OCI-LY1 (cell line): ENCODE measurements at regions not wholly inside any gene's neighbourhood (a gene's known extent, or its start where the extent isn't known, plus 50 kb on each side); places are given as distances from the start of the nearest gene placed in this dataset.

ENCODE experiments used
- H2AFZ ChIP-seq: fragments of 200-600 bp; sonication (generic), shearing (Covaris generic); 2 replicates; pipeline ENCODE4 v1.6.0; 2014; ENCODE audit warnings: antibody characterized with exemption, mild to moderate bottlenecking, low read length
- H3F3A ChIP-seq: fragments of 200-600 bp; sonication (generic), shearing (Covaris generic); 2 replicates; pipeline ENCODE4 v1.6.0; 2014; ENCODE audit warnings: mild to moderate bottlenecking, antibody characterized with exemption, low read length, moderate library complexity; ENCODE audit not compliant: insufficient read depth
- H3K27ac ChIP-seq: fragments of 200-600 bp; sonication (generic); 2 replicates; pipeline ENCODE4 v1.5.1; 2014; ENCODE audit warnings: low read length, mixed run types, mild to moderate bottlenecking, low read depth; ENCODE audit not compliant: poor library complexity, severe bottlenecking
- H3K27me3 ChIP-seq: fragments of 200-600 bp; sonication (generic); 2 replicates; pipeline ENCODE4 v1.6.0; 2014; ENCODE audit warnings: antibody characterized with exemption, mild to moderate bottlenecking, low read length, moderate library complexity; ENCODE audit not compliant: insufficient read depth
- H3K36me3 ChIP-seq: fragments of 200-600 bp; sonication (generic); 2 replicates; pipeline ENCODE4 v1.6.1; 2014; ENCODE audit warnings: mild to moderate bottlenecking, antibody characterized with exemption, low read length, moderate library complexity, mixed read lengths; ENCODE audit not compliant: insufficient read depth
- H3K4me1 ChIP-seq: fragments of 200-600 bp; sonication (generic); 2 replicates; pipeline ENCODE4 v1.5.1; 2014; ENCODE audit warnings: mild to moderate bottlenecking, low read length, moderate library complexity; ENCODE audit not compliant: insufficient read depth, severe bottlenecking
- H3K4me2 ChIP-seq: fragments of 200-600 bp; sonication (generic), shearing (Covaris generic); 2 replicates; pipeline ENCODE4 v1.6.1; 2014; ENCODE audit warnings: low read length
- H3K4me3 ChIP-seq: fragments of 200-600 bp; sonication (generic); 2 replicates; pipeline ENCODE4 v1.5.1; 2014; ENCODE audit warnings: low read length, low read depth, mild to moderate bottlenecking, mixed read lengths; ENCODE audit not compliant: poor library complexity, severe bottlenecking
- H3K79me2 ChIP-seq: fragments of 200-600 bp; shearing (Covaris generic); 2 replicates; pipeline ENCODE4 v1.6.1; 2016; ENCODE audit warnings: mixed run types, low read length, mixed read lengths; ENCODE audit not compliant: insufficient read depth
- H3K9ac ChIP-seq: fragments of 200-600 bp; sonication (generic), shearing (Covaris generic); 2 replicates; pipeline ENCODE4 v1.6.1; 2014; ENCODE audit warnings: mild to moderate bottlenecking, low read length, mixed read lengths
- H3K9me2 ChIP-seq: fragments of 200-600 bp; sonication (generic), shearing (Covaris generic); 2 replicates; pipeline ENCODE4 v1.6.1; 2014; ENCODE audit warnings: low read depth, mild to moderate bottlenecking, low read length, mixed read lengths
- H3K9me3 ChIP-seq: fragments of 200-600 bp; shearing (Covaris generic); 2 replicates; pipeline ENCODE4 v1.6.1; 2014; ENCODE audit warnings: low read length, mixed read lengths
- H4K20me1 ChIP-seq: fragments of 200-600 bp; sonication (generic), shearing (Covaris generic); 2 replicates; pipeline ENCODE4 v1.6.0; 2016; ENCODE audit warnings: mild to moderate bottlenecking, low read length; ENCODE audit not compliant: insufficient read depth
- CTCF ChIP-seq: fragments of 200-600 bp; sonication (generic), shearing (Covaris generic); IDR thresholded peaks from 2 replicates; pipeline ENCODE4 v1.5.1; 2017; ENCODE audit warnings: mild to moderate bottlenecking, antibody characterized with exemption, low read length, moderate library complexity, mixed read lengths
- EZH2 ChIP-seq: fragments of 200-600 bp; sonication (generic), shearing (Covaris generic); IDR thresholded peaks from 2 replicates; pipeline ENCODE4 v1.8.0; 2017; ENCODE audit warnings: borderline replicate concordance, mixed run types, mild to moderate bottlenecking, antibody characterized with exemption, low read length, moderate library complexity, mixed read lengths

GRCh38 chr4:152004801-152005200 lies 244.0 kb upstream of the GATB start:
- Histone ChIP-seq H3K27me3 (no peaks in the 10 kb centered on the region; the same call in 1 of the 2 replicates), H3K4me3 (no peak overlapping the region), H4K20me1 (no peaks in the 10 kb centered on the region), H3K9me3 (no peaks in the 10 kb centered on the region), H3F3A (no peaks in the 10 kb centered on the region), H2AFZ (no peak overlapping the region), H3K9ac (no peak overlapping the region), H3K4me2 (no peak overlapping the region), H3K36me3 (no peaks in the 10 kb centered on the region), H3K79me2 (no peaks in the 10 kb centered on the region), H3K9me2 (no peaks in the 10 kb centered on the region), H3K4me1 (no peaks in the 10 kb centered on the region), H3K27ac (no peak overlapping the region)
- TF ChIP-seq EZH2 (no peak), CTCF (no peak)

GRCh38 chr4:152000518-152000917 lies 239.7 kb upstream of the GATB start:
- H3K79me2 ChIP-seq: no peaks in the 10 kb centered on the region
- no peaks in the 10 kb centered on the region for H3K4me1 ChIP-seq
- H3K9ac ChIP-seq: no peak overlapping the region

GRCh38 chr4:151998723-151999122 lies 237.9 kb upstream of the GATB start:
- TF ChIP-seq EZH2 (no peak), CTCF (no peak)
- no peaks in the 10 kb centered on the region for H3K36me3 ChIP-seq
- no peak overlapping the region for H3K4me3 ChIP-seq
- H3K4me2 ChIP-seq: no peak overlapping the region
- H3F3A ChIP-seq: no peaks in the 10 kb centered on the region
- H4K20me1 ChIP-seq: no peaks in the 10 kb centered on the region
- no peaks in the 10 kb centered on the region for H3K9me3 ChIP-seq
- no peaks in the 10 kb centered on the region for H3K9me2 ChIP-seq
- H3K79me2 ChIP-seq: no peaks in the 10 kb centered on the region
- no peak overlapping the region for H2AFZ ChIP-seq
- no peaks in the 10 kb centered on the region; the same call in 1 of the 2 replicates for H3K27me3 ChIP-seq
- no peaks in the 10 kb centered on the region for H3K4me1 ChIP-seq
- no peak overlapping the region for H3K27ac ChIP-seq
- H3K9ac ChIP-seq: no peak overlapping the region

More at GRCh38 chr4:152000518-152000917, 239.7 kb upstream of the GATB start:
- Histone ChIP-seq H3F3A (no peaks in the 10 kb centered on the region), H3K4me3 (no peak overlapping the region), H3K27ac (no peak overlapping the region), H3K4me2 (no peak overlapping the region), H3K36me3 (no peaks in the 10 kb centered on the region), H4K20me1 (no peaks in the 10 kb centered on the region), H3K9me3 (no peaks in the 10 kb centered on the region), H3K9me2 (no peaks in the 10 kb centered on the region), H2AFZ (no peak overlapping the region), H3K27me3 (no peaks in the 10 kb centered on the region; the same call in 1 of the 2 replicates)
- TF ChIP-seq EZH2 (no peak), CTCF (no peak)
